ENCODE measurements at regions not wholly inside any gene's neighbourhood (a gene's known extent, or its start where the extent isn't known, plus 50 kb on each side); places are given as distances from the start of the nearest gene placed in this dataset.

DNA sequence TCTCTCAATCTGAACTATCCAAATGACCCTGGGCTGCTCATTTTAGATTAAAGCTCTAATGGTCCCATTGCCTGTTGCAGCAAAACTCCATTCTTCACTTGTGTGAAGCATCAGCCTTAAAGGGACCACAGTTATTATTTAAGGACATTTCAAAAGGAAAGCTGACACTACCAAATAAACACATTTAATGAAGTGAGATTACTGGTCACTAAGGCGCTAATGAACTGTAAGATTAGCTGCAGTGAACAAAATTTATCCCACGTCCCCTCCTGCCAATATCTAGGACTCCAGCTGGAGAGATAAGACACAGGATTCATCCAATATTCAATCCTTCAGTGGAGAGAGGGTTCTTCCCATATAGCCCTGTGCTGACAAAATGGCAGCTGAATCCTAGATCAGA is 1029.2 kb upstream of the SEL1L start:
- TF ChIP-seq, protein P1, sequence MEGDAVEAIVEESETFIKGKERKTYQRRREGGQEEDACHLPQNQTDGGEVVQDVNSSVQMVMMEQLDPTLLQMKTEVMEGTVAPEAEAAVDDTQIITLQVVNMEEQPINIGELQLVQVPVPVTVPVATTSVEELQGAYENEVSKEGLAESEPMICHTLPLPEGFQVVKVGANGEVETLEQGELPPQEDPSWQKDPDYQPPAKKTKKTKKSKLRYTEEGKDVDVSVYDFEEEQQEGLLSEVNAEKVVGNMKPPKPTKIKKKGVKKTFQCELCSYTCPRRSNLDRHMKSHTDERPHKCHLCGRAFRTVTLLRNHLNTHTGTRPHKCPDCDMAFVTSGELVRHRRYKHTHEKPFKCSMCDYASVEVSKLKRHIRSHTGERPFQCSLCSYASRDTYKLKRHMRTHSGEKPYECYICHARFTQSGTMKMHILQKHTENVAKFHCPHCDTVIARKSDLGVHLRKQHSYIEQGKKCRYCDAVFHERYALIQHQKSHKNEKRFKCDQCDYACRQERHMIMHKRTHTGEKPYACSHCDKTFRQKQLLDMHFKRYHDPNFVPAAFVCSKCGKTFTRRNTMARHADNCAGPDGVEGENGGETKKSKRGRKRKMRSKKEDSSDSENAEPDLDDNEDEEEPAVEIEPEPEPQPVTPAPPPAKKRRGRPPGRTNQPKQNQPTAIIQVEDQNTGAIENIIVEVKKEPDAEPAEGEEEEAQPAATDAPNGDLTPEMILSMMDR (IDR thresholded peaks at IDR 0.05; ENCODE audit: poor library complexity, severe bottlenecking), result no peak
- TF ChIP-seq EZH2 (IDR thresholded peaks at IDR 0.05; ENCODE audit: borderline replicate concordance, insufficient read depth, low read length, poor library complexity, severe bottlenecking), result no peak
- TF ChIP-seq, protein P2, sequence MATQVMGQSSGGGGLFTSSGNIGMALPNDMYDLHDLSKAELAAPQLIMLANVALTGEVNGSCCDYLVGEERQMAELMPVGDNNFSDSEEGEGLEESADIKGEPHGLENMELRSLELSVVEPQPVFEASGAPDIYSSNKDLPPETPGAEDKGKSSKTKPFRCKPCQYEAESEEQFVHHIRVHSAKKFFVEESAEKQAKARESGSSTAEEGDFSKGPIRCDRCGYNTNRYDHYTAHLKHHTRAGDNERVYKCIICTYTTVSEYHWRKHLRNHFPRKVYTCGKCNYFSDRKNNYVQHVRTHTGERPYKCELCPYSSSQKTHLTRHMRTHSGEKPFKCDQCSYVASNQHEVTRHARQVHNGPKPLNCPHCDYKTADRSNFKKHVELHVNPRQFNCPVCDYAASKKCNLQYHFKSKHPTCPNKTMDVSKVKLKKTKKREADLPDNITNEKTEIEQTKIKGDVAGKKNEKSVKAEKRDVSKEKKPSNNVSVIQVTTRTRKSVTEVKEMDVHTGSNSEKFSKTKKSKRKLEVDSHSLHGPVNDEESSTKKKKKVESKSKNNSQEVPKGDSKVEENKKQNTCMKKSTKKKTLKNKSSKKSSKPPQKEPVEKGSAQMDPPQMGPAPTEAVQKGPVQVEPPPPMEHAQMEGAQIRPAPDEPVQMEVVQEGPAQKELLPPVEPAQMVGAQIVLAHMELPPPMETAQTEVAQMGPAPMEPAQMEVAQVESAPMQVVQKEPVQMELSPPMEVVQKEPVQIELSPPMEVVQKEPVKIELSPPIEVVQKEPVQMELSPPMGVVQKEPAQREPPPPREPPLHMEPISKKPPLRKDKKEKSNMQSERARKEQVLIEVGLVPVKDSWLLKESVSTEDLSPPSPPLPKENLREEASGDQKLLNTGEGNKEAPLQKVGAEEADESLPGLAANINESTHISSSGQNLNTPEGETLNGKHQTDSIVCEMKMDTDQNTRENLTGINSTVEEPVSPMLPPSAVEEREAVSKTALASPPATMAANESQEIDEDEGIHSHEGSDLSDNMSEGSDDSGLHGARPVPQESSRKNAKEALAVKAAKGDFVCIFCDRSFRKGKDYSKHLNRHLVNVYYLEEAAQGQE (IDR thresholded peaks at IDR 0.05; ENCODE audit: borderline replicate concordance), result no peak
- no peak for TF ChIP-seq POLR2AphosphoS5 (IDR thresholded peaks at IDR 0.05)
- no peak for TF ChIP-seq RAD21 (conservative IDR thresholded peaks at IDR 0.05)
- TF ChIP-seq MXI1 (conservative IDR thresholded peaks at IDR 0.05; ENCODE audit: poor library complexity, severe bottlenecking), result no peak
